ENCODE measurements at regions not wholly inside any gene's neighbourhood (a gene's known extent, or its start where the extent isn't known, plus 50 kb on each side); places are given as distances from the start of the nearest gene placed in this dataset.

DNA sequence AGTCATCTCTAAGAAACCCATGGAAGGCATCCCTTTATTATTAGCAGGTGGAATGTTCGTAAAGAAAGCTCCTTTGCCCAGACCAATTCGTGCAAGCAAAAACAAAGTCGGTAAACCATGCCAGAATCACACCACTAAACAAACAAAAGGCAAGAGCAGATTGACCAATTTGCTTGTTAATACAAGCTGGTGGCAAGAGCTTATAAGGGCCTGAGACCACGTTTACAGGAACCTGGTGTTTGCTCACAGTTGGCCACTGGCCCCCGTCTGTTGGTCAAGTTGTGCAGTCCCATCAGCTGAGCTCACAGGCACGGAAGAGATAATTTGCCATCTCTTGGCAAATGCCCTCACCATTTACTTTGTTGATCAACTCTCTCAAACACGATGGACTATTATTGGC lies 342.2 kb upstream of the MKI67 start:
- Mint-ChIP-seq H3K9me3 (peaks cover 0 to 12% (median under 1%) of the 10 kb centered on the region in 8 donors), H3K4me1 (no peaks in the 10 kb centered on the region), H3K27me3 (peaks cover 2% of the 10 kb centered on the region in 2 donors), H3K4me3 (no peak overlapping the region), H3K27ac (no peak overlapping the region), H3K36me3 (no peaks in the 10 kb centered on the region)
- peaks cover 4% of the 10 kb centered on the region for H3K27me3 ChIP-seq (ENCODE audit: insufficient read depth, low read length)
- H3K36me3 ChIP-seq (ENCODE audit: insufficient read depth, low read length): no peaks in the 10 kb centered on the region
- no peaks in the 10 kb centered on the region for H3K4me1 ChIP-seq (ENCODE audit: insufficient read depth, low read length)
- H3K27ac ChIP-seq (ENCODE audit: low read depth, low read length): no peak overlapping the region
- intact Hi-C loops (cut with micrococcal nuclease): no loop called here
- no peak for DNase-seq
- CTCF ChIA-PET (ENCODE audit: partially characterized antibody): no interaction called here
- POLR2A ChIA-PET (ENCODE audit: partially characterized antibody): no interaction called here
- no peaks in the 10 kb centered on the region for H3K9me3 ChIP-seq (ENCODE audit: control insufficient read depth in 1 of 2, low read length in 2 of 2)
- no peak overlapping the region for H3K4me3 ChIP-seq (ENCODE audit: low read length in 2 of 2)

DNA sequence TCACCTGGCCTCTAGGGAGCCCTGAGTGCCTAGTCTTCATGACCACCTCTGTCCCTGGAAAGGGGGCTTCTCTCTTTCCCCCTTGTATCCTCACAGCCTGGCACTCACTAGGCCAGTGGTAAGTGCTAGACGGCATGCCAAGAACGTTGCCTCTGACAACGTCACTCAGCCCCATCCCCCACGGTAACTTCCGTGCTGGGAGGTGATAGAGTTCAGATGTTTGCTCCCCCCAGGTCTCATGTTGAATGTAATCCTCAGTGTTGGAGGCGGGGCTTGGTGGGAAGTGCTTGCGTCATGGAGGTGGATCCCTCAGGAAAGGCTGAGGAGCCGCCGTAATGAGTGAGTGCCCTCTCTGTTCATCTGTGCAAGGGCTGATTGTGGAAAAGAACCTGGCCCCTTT lies 343.3 kb upstream of the MKI67 start:
- Histone ChIP-seq H3K4me1 (ENCODE audit: insufficient read depth, low read length) (no peaks in the 10 kb centered on the region), H3K27ac (ENCODE audit: low read depth, low read length) (no peak overlapping the region), H3K36me3 (ENCODE audit: insufficient read depth, low read length) (no peaks in the 10 kb centered on the region), H3K27me3 (ENCODE audit: insufficient read depth, low read length) (peaks cover 4% of the 10 kb centered on the region), H3K9me3 (ENCODE audit: control insufficient read depth in 1 of 2, low read length in 2 of 2) (no peaks in the 10 kb centered on the region), H3K4me3 (ENCODE audit: low read length in 2 of 2) (no peak overlapping the region)
- Mint-ChIP-seq H3K27ac (no peak overlapping the region), H3K27me3 (peaks cover 2% of the 10 kb centered on the region in 2 donors), H3K36me3 (no peaks in the 10 kb centered on the region), H3K4me1 (no peaks in the 10 kb centered on the region), H3K9me3 (peaks cover 0 to 12% (median under 1%) of the 10 kb centered on the region in 8 donors), H3K4me3 (no peak overlapping the region)
- POLR2A ChIA-PET (ENCODE audit: partially characterized antibody): no interaction called here
- CTCF ChIA-PET (ENCODE audit: partially characterized antibody): no interaction called here
- intact Hi-C loops (cut with micrococcal nuclease): no loop called here
- DNase-seq: no peak

DNA sequence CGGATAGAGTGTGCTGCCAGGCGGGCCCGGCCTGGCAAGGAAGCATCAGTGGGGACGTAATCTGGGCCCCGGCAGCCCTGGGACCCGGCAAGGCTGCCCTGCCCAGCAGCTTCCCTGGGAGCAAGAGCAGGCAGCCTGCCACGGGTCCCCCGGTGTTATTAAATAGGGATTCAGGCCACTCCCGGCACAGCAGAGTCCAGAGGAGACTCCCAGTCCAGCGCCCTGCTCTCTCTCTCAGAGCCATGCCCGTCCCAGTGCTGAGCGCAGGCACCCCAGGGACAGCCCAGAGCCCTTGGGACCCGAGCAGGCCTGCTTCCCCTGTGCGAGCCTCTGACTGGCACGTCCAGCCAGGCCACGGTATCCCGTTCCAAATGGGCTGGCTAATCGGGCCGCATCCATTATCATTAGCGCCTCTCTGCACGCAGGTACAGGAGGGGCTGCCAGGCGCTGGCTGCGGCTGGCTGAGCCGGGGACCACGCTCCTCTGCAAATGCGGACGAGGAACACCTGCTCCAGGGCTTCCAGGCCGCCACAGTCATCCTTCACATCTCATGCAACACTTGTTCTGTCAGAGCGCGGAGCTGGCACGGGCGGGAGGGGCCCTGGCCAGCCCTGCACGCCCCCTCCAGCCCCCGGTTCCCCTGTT lies 344.2 kb upstream of the MKI67 start:
- Mint-ChIP-seq H3K4me1 (no peaks in the 10 kb centered on the region), H3K27me3 (peaks cover 2% of the 10 kb centered on the region in 2 donors), H3K4me3 (no peak overlapping the region), H3K9me3 (peaks cover 0 to 10% (median 0%) of the 10 kb centered on the region in 8 donors), H3K27ac (no peak overlapping the region), H3K36me3 (no peaks in the 10 kb centered on the region)
- POLR2A ChIA-PET (ENCODE audit: partially characterized antibody): no interaction called here
- H3K9me3 ChIP-seq (ENCODE audit: control insufficient read depth in 1 of 2, low read length in 2 of 2): no peaks in the 10 kb centered on the region
- H3K27ac ChIP-seq (ENCODE audit: low read depth, low read length): no peak overlapping the region
- H3K27me3 ChIP-seq (ENCODE audit: insufficient read depth, low read length): peaks cover 4% of the 10 kb centered on the region
- no peaks in the 10 kb centered on the region for H3K4me1 ChIP-seq (ENCODE audit: insufficient read depth, low read length)
- no peak overlapping the region for H3K4me3 ChIP-seq (ENCODE audit: low read length in 2 of 2)
- CTCF ChIA-PET (ENCODE audit: partially characterized antibody): no interaction called here
- intact Hi-C loops (cut with micrococcal nuclease): no loop called here
- no peaks in the 10 kb centered on the region for H3K36me3 ChIP-seq (ENCODE audit: insufficient read depth, low read length)
- no peak for DNase-seq

DNA sequence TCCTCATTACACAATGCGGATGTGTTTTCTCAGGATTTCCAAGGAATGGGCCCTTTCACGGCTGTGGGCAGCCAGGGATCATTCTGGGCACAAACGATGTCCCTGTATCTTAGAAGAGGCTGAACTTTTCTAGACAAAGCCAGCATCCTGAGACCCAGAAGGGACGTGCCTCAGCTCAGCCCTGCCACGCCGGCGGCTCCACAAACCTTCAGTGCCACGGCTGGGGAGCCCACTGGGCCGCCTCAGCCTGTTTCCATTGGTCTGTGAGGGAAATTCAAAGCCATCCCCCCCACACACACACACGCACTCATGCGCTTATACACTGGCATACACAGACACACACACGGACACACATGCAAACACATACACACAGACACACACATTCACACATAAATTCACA lies 344.9 kb upstream of the MKI67 start:
- Histone ChIP-seq H3K4me1 (ENCODE audit: insufficient read depth, low read length) (no peaks in the 10 kb centered on the region), H3K9me3 (ENCODE audit: control insufficient read depth in 1 of 2, low read length in 2 of 2) (no peaks in the 10 kb centered on the region), H3K36me3 (ENCODE audit: insufficient read depth, low read length) (no peaks in the 10 kb centered on the region), H3K27ac (ENCODE audit: low read depth, low read length) (no peak overlapping the region), H3K27me3 (ENCODE audit: insufficient read depth, low read length) (peaks cover 4% of the 10 kb centered on the region), H3K4me3 (ENCODE audit: low read length in 2 of 2) (no peak overlapping the region)
- DNase-seq: no peak
- Mint-ChIP-seq H3K36me3 (no peaks in the 10 kb centered on the region), H3K27me3 (peaks cover 2% of the 10 kb centered on the region in 2 donors), H3K27ac (no peak overlapping the region), H3K4me1 (no peaks in the 10 kb centered on the region), H3K9me3 (peaks cover 0 to 8% (median 0%) of the 10 kb centered on the region in 8 donors), H3K4me3 (no peak overlapping the region)
- CTCF ChIA-PET (ENCODE audit: partially characterized antibody): no interaction called here
- POLR2A ChIA-PET (ENCODE audit: partially characterized antibody): no interaction called here
- intact Hi-C loops (cut with micrococcal nuclease): no loop called here

DNA sequence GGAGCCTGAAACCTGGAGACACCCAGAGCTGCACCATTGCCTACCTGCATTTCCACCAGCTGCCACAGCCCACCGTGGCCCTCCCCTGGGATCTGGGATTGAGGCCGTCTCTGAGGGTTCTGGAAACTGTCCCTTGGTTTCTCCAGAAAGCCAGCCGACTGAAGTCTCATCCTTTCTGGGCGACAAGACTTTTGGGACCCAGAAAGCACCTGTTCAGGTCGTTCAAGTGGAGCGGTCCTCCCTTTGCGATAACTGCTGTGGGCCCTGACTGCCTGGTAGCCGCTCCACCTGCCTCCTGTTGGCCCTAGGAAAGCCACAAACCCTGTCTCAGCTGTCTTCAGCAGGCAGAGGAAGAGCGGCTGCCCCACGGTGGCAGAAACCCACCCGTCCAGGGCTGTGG lies 346.0 kb upstream of the MKI67 start:
- Mint-ChIP-seq H3K36me3 (no peaks in the 10 kb centered on the region), H3K9me3 (peaks cover 0 to 6% (median 0%) of the 10 kb centered on the region in 8 donors), H3K4me1 (no peaks in the 10 kb centered on the region), H3K4me3 (no peak overlapping the region), H3K27me3 (peaks cover 2% of the 10 kb centered on the region in 2 donors), H3K27ac (no peak overlapping the region)
- ChIA-PET CTCF (ENCODE audit: partially characterized antibody) (no interaction called here), POLR2A (ENCODE audit: partially characterized antibody) (no interaction called here)
- Histone ChIP-seq H3K4me1 (ENCODE audit: insufficient read depth, low read length) (no peaks in the 10 kb centered on the region), H3K27me3 (ENCODE audit: insufficient read depth, low read length) (peaks cover 4% of the 10 kb centered on the region), H3K27ac (ENCODE audit: low read depth, low read length) (no peak overlapping the region), H3K9me3 (ENCODE audit: control insufficient read depth in 1 of 2, low read length in 2 of 2) (no peaks in the 10 kb centered on the region), H3K36me3 (ENCODE audit: insufficient read depth, low read length) (no peaks in the 10 kb centered on the region), H3K4me3 (ENCODE audit: low read length in 2 of 2) (no peak overlapping the region)
- intact Hi-C loops (cut with micrococcal nuclease): no loop called here
- DNase-seq: no peak

DNA sequence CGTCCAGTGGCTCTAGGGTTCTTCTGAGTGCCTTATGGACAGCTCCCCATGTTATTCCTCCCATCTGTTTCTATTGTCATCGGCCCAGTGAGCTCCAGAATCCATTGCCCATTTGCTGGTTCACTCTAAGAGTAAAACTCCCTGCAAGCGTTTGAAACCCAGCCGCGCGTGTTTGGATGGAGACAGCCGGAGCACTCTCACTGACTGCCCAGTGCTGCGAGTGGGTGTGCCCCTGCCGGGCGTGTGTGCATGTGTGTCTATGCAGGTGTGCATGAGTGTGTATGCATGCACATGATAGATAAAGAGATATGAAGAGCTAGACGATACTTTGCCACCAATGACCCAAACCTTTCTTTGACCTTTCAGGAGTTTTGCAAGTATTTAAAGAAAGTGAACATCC lies 347.2 kb upstream of the MKI67 start:
- CTCF ChIA-PET (ENCODE audit: partially characterized antibody): no interaction called here
- Mint-ChIP-seq H3K36me3 (no peaks in the 10 kb centered on the region), H3K4me3 (no peak overlapping the region), H3K9me3 (peaks cover 0 to 2% (median 0%) of the 10 kb centered on the region in 8 donors), H3K27ac (no peak overlapping the region), H3K27me3 (peaks cover 0 to 2% of the 10 kb centered on the region in 2 donors), H3K4me1 (no peaks in the 10 kb centered on the region)
- no peaks in the 10 kb centered on the region for H3K36me3 ChIP-seq (ENCODE audit: insufficient read depth, low read length)
- H3K27ac ChIP-seq (ENCODE audit: low read depth, low read length): no peak overlapping the region
- no peak overlapping the region for H3K4me3 ChIP-seq (ENCODE audit: low read length in 2 of 2)
- peaks cover 4% of the 10 kb centered on the region for H3K27me3 ChIP-seq (ENCODE audit: insufficient read depth, low read length)
- no peaks in the 10 kb centered on the region for H3K4me1 ChIP-seq (ENCODE audit: insufficient read depth, low read length)
- H3K9me3 ChIP-seq (ENCODE audit: control insufficient read depth in 1 of 2, low read length in 2 of 2): no peaks in the 10 kb centered on the region
- POLR2A ChIA-PET (ENCODE audit: partially characterized antibody): no interaction called here
- DNase-seq: no peak
- intact Hi-C loops (cut with micrococcal nuclease): no loop called here

DNA sequence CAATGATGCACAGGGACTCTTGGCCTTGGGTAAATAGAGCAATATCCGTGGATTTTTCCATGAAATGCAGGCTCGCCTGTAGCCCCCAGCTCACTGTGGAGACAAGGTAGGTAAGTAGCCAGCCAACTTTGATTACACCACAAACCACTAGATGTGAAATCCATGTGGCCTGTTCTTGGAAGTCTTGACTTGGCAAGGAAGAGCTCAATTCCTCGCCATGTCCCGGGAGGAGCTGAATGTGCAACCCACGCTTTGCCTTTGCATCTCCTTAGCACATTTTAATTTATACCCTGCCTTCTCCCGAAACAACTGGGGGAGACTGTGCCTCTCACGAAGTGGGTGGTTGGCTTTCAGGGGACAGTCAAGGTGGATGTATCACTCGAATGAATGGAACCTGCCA lies 347.7 kb upstream of the MKI67 start:
- peaks cover 0 to 2% (median 0%) of the 10 kb centered on the region in 8 donors for H3K9me3 Mint-ChIP-seq
- H3K27ac Mint-ChIP-seq: no peak overlapping the region
- peaks cover 0 to 2% of the 10 kb centered on the region in 2 donors for H3K27me3 Mint-ChIP-seq
- no peaks in the 10 kb centered on the region for H3K9me3 ChIP-seq (ENCODE audit: control insufficient read depth in 1 of 2, low read length in 2 of 2)
- no peak overlapping the region for H3K27ac ChIP-seq (ENCODE audit: low read depth, low read length)
- no peaks in the 10 kb centered on the region for H3K4me1 ChIP-seq (ENCODE audit: insufficient read depth, low read length)
- H3K4me3 Mint-ChIP-seq: no peak overlapping the region
- ChIA-PET CTCF (ENCODE audit: partially characterized antibody) (no interaction called here), POLR2A (ENCODE audit: partially characterized antibody) (no interaction called here)
- H3K27me3 ChIP-seq (ENCODE audit: insufficient read depth, low read length): peaks cover 4% of the 10 kb centered on the region
- H3K4me1 Mint-ChIP-seq: no peaks in the 10 kb centered on the region
- DNase-seq: no peak
- H3K36me3 Mint-ChIP-seq: no peaks in the 10 kb centered on the region
- no peak overlapping the region for H3K4me3 ChIP-seq (ENCODE audit: low read length in 2 of 2)
- intact Hi-C loops (cut with micrococcal nuclease): no loop called here
- no peaks in the 10 kb centered on the region for H3K36me3 ChIP-seq (ENCODE audit: insufficient read depth, low read length)

DNA sequence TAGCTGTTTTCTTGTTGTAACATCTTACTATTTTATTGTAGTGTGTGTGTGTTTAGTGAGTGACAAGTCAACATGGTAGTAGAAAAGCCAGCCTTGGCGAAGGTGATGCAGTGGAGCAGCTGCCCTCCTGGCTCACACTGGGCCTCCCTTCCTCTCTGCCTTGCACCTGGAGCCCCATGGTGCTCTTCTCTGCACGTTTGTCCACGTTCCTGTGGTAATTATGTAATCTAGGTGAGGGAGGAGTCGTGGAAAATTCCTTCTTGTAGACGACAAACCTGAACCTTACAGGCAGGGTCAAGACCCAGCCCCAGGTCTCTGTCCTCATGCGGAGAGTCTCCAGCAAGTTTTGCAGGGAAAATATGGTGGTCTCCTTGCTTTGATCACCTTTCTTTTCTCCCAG lies 348.3 kb upstream of the MKI67 start:
- H3K4me3 ChIP-seq (ENCODE audit: low read length in 2 of 2): no peak overlapping the region
- no peaks in the 10 kb centered on the region for H3K9me3 ChIP-seq (ENCODE audit: control insufficient read depth in 1 of 2, low read length in 2 of 2)
- no peaks in the 10 kb centered on the region for H3K4me1 ChIP-seq (ENCODE audit: insufficient read depth, low read length)
- intact Hi-C loops (cut with micrococcal nuclease): no loop called here
- Mint-ChIP-seq H3K27ac (no peak overlapping the region), H3K9me3 (peaks cover 0 to 2% (median 0%) of the 10 kb centered on the region in 8 donors), H3K4me1 (no peaks in the 10 kb centered on the region), H3K36me3 (no peaks in the 10 kb centered on the region), H3K4me3 (no peak overlapping the region), H3K27me3 (peaks cover 0 to 2% of the 10 kb centered on the region in 2 donors)
- POLR2A ChIA-PET (ENCODE audit: partially characterized antibody): no interaction called here
- DNase-seq: no peak
- H3K27me3 ChIP-seq (ENCODE audit: insufficient read depth, low read length): peaks cover 4% of the 10 kb centered on the region
- CTCF ChIA-PET (ENCODE audit: partially characterized antibody): no interaction called here
- no peak overlapping the region for H3K27ac ChIP-seq (ENCODE audit: low read depth, low read length)
- H3K36me3 ChIP-seq (ENCODE audit: insufficient read depth, low read length): no peaks in the 10 kb centered on the region

Measured in CD4-positive, alpha-beta memory T cell (primary cell).